HG03571 (cell line): ENCODE measurements at regions not wholly inside any gene's neighbourhood (a gene's known extent, or its start where the extent isn't known, plus 50 kb on each side); places are given as distances from the start of the nearest gene placed in this dataset.
"Not testable (repeated sequence)": the region's sequence is repeated elsewhere in the genome, so short reads cannot be mapped to it uniquely, and the experiment has no call there.

ENCODE experiments used
- ATAC-seq: cut with Tn5 transposase; IDR thresholded peaks from one replicate; pipeline ENCODE4 v1.9.1; 2021; ENCODE audit not compliant: unreplicated experiment

GRCh38 chr4:109378511-109378910, 55.1 kb upstream of the SEC24B start:
- no peak for ATAC-seq

- no peak for ATAC-seq
Observed at GRCh38 chr4:109378076-109378475, 55.5 kb upstream of the SEC24B start.

DNA sequence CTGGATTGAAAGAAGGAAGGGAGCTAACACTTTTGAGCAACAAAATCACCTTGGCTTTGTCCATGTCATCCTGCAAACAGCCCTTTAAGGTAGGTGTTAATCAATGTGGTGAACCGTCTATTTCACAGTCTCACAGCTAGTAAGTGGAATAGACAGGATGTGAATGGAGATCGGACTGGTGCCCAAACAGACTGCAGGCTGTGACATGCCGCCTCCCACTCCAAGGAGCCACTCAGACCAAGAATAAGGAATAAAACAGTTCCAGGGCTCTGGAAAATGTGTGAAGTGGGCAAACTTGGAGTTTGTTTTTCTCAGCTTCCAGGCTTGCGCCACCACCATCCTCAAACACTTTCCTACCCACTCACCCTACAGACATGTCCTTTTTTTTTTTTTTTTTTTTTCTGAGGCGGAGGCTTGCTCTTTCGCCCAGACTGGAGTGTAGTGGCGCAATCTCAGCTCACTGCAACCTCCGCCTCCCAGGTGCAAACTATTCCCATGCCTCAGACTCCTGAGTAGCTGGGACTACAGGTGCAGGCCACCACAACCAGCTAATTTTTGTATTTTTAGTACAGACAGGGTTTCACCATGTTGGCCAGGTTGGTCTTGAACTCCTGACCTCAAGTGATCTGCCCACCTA, 57.7 kb upstream of the SEC24B start:
- no peak for ATAC-seq

DNA sequence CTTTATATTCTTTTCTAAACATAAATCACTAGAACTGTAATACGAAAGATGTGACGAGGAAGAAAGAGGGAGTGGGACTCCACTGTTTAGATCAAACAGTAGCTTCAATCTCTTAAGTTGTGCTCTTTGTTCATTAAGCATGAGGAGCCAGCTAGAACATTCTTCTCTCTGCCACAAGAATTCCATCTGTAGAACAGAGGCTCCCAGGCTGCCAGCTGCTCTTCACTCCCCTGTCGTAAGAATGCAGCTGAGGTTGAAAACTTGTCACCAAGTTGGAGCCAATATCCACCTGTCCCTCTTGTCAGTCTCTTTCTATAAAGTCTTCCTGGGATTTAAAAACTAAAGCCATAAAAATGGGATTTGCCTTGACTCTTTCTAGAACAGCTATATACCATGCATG, 65.0 kb upstream of the SEC24B start:
- no peak for ATAC-seq

GRCh38 chr4:109365939-109366338, 63.5 kb upstream of the COL25A1 start:
- no peak for ATAC-seq

- ATAC-seq = not testable (repeated sequence)
Observed at GRCh38 chr4:109365297-109365696, 62.8 kb upstream of the COL25A1 start.

GRCh38 chr4:109359040-109359646, 56.7 kb upstream of the COL25A1 start:
- ATAC-seq = peak; percentile 89

DNA sequence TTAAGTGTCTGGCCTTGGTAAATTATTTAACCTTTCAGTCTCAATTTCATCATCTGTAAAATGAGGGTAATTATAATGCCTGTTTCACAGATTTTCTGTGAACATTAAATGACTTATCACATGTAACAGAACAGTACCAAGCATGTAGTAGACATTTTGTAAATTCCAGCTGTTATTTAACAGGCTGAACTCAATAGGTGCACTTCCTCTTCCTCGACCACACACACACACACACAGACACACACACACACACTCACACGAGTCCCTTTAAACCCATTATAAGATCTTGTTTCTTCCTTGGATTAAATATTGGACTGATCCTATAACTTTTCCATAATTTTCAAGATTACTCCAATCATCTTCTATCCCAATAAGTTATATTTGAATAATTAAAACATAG, 53.4 kb upstream of the COL25A1 start:
- ATAC-seq = no peak

- no peak for ATAC-seq
Observed at GRCh38 chr4:109352941-109353340, 50.5 kb upstream of the COL25A1 start.
